A673 (cell line): ENCODE measurements at regions not wholly inside any gene's neighbourhood (a gene's known extent, or its start where the extent isn't known, plus 50 kb on each side); places are given as distances from the start of the nearest gene placed in this dataset.

Source experiments
- BruUV-seq: library from RNA; stranded (reverse); fragments of 400-500 nt; replicated peaks from 2 replicates; lab custom pipeline; 2021; lab: Mats Ljungman, UMichigan
- CTCF ChIA-PET: fragments of 300-600 bp; sonication (Branson Sonifier 250); formaldehyde crosslinking; loops from one replicate; lab custom pipeline; 2022; ENCODE audit warnings: antibody characterized with exemption; lab: Charles Lee
- POLR2A ChIA-PET: fragments of 300-600 bp; sonication (Branson Sonifier 250); formaldehyde crosslinking; loops from one replicate; lab custom pipeline; 2022; ENCODE audit warnings: antibody characterized with exemption; ENCODE audit not compliant: low non-redundant PET; lab: Charles Lee
- DNase-seq: peaks from one replicate; pipeline ENCODE4 v3.0.0-alpha.2; 2015; ENCODE audit warnings: low spot score
- H3K27ac ChIP-seq: fragments of 200-600 bp; sonication (generic); 2 replicates; pipeline ENCODE4 v1.5.1; 2016; ENCODE audit warnings: mixed run types, low read depth, mild to moderate bottlenecking, mixed read lengths, antibody characterized with exemption, low read length; ENCODE audit not compliant: poor library complexity, severe bottlenecking
- H3K27me3 ChIP-seq: fragments of 200-600 bp; sonication (generic); replicated peaks from 2 replicates; pipeline ENCODE4 v1.6.1; 2017; ENCODE audit warnings: mixed run types, low read depth, mild to moderate bottlenecking, mixed read lengths, antibody characterized with exemption, low read length; ENCODE audit not compliant: insufficient read depth, poor library complexity
- H3K36me3 ChIP-seq: fragments of 200-600 bp; sonication (generic); 2 replicates; pipeline ENCODE4 v1.6.1; 2016; ENCODE audit warnings: mixed run types, mild to moderate bottlenecking, mixed read lengths, antibody characterized with exemption, low read length; ENCODE audit not compliant: insufficient read depth, poor library complexity, severe bottlenecking
- H3K4me1 ChIP-seq: fragments of 200-600 bp; sonication (generic); 2 replicates; pipeline ENCODE4 v1.6.1; 2017; ENCODE audit warnings: mixed run types, mild to moderate bottlenecking, mixed read lengths, antibody characterized with exemption, low read length; ENCODE audit not compliant: insufficient read depth, poor library complexity, severe bottlenecking
- H3K4me3 ChIP-seq: fragments of 200-600 bp; sonication (generic); 2 replicates; pipeline ENCODE4 v1.5.1; 2016; ENCODE audit warnings: low read depth, mixed run types, mild to moderate bottlenecking, mixed read lengths, low read length; ENCODE audit not compliant: poor library complexity, severe bottlenecking
- H3K9me3 ChIP-seq: fragments of 200-600 bp; sonication (generic); 2 replicates; pipeline ENCODE4 v1.6.1; 2016; ENCODE audit warnings: mixed run types, low read depth, mild to moderate bottlenecking, mixed read lengths, antibody characterized with exemption, low read length; ENCODE audit not compliant: poor library complexity, severe bottlenecking
- EZH2 ChIP-seq: fragments of 200-600 bp; sonication (generic); IDR thresholded peaks from 2 replicates; pipeline ENCODE4 v1.6.1; 2017; ENCODE audit warnings: borderline replicate concordance, low read depth, mild to moderate bottlenecking, mixed read lengths, antibody characterized with exemption, low read length; ENCODE audit not compliant: poor library complexity, severe bottlenecking
- intact Hi-C: fragments of 100-400 bp; cut with micrococcal nuclease; formaldehyde crosslinking; loops from one replicate; pipeline ENCODE4 v1.10.0; 2022; ENCODE audit not compliant: unreplicated experiment
- TF ChIP-seq, protein P1 (sequence below): fragments of 300-800, 200-600 bp; sonication (generic); conservative IDR thresholded peaks from 2 replicates; pipeline ENCODE4 v1.5.1; 2017; ENCODE audit warnings: low read depth, mild to moderate bottlenecking, antibody characterized with exemption, low read length, moderate library complexity, mixed read lengths

DNA sequence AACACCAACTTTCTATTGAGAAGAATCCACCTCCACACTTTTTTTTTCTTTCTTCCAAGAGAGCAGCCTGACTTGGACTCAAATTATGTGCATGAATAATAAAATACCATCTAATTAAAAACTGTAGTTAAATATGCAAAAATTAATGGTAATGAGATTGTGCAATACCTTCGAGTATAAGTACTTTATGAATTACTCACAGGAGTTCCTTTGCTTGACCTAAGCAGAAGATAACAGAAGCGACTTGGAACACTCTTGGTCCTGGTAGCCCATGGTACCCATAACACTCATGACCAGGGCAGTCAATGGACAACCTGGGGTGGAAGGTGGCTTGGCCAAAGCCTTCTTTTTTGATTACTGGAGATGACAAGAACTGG, 203.5 kb upstream of the IRX3 start:
- CTCF ChIA-PET = no interaction called here

DNA sequence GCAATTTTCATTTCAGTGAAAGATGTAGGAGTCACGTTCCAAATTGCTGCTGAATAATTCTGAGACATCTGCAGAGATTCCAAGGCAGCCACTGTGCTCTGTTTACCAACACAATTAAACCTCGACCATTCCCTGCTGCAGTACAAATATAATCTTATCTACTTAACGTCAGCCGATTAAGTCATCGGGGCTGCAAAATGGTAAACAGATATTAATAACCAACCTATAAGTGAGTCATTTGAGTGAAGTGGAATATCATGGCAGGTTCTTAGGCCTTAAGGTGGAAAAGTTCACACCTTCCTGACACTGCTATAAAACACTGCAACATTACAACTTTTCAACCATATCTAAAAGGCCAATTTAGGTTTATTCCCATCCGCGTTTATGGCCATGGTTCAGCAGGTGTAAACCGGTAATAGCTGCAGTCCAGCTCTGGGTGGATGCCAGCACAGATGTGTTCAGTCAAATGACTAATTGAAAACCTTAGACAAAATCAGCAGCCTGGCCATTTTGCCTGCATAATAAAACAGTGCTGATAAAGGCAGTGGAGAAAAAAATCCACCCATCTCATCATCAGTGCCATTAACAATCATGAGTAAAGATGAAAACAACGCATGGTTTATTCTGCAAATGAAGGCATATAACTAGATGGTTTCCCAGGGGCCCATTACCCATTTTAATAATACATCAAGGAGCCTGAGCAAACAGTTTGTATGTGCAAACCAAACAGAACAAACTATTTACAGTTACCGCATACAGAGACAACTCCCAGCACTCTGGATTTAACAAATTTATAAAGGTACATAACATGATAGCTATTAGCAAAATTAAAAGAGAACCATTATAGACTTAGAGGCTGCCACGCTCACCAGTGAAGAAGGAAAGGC, 202.9 kb upstream of the IRX3 start:
- Histone ChIP-seq H3K27ac (no peak overlapping the region), H3K9me3 (no peaks in the 10 kb centered on the region), H3K4me3 (no peak overlapping the region), H3K36me3 (no peaks in the 10 kb centered on the region), H3K27me3 (no peaks in the 10 kb centered on the region), H3K4me1 (no peaks in the 10 kb centered on the region)
- CTCF ChIA-PET = no interaction called here
- BruUV-seq = no TSS peak
- TF ChIP-seq EZH2 = no peak
- TF ChIP-seq, protein P1, sequence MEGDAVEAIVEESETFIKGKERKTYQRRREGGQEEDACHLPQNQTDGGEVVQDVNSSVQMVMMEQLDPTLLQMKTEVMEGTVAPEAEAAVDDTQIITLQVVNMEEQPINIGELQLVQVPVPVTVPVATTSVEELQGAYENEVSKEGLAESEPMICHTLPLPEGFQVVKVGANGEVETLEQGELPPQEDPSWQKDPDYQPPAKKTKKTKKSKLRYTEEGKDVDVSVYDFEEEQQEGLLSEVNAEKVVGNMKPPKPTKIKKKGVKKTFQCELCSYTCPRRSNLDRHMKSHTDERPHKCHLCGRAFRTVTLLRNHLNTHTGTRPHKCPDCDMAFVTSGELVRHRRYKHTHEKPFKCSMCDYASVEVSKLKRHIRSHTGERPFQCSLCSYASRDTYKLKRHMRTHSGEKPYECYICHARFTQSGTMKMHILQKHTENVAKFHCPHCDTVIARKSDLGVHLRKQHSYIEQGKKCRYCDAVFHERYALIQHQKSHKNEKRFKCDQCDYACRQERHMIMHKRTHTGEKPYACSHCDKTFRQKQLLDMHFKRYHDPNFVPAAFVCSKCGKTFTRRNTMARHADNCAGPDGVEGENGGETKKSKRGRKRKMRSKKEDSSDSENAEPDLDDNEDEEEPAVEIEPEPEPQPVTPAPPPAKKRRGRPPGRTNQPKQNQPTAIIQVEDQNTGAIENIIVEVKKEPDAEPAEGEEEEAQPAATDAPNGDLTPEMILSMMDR = no peak
- intact Hi-C loops = no loop called here
- no peak for DNase-seq
- POLR2A ChIA-PET = no interaction called here

More for the DNA sequence above, 203.5 kb upstream of the IRX3 start:
- no peaks in the 10 kb centered on the region for H3K9me3 ChIP-seq
- H3K4me3 ChIP-seq = no peak overlapping the region
- intact Hi-C loops = no loop called here
- no TSS peak for BruUV-seq
- TF ChIP-seq, protein P1 = no peak
- TF ChIP-seq EZH2 = no peak
- no peaks in the 10 kb centered on the region for H3K27me3 ChIP-seq
- no peak for DNase-seq
- H3K4me1 ChIP-seq = no peaks in the 10 kb centered on the region
- POLR2A ChIA-PET = no interaction called here
- H3K36me3 ChIP-seq = no peaks in the 10 kb centered on the region
- no peak overlapping the region for H3K27ac ChIP-seq

- ChIA-PET CTCF (no interaction called here), POLR2A (no interaction called here)
- Histone ChIP-seq H3K36me3 (no peaks in the 10 kb centered on the region), H3K27ac (no peak overlapping the region), H3K4me1 (no peaks in the 10 kb centered on the region), H3K9me3 (no peaks in the 10 kb centered on the region), H3K4me3 (no peak overlapping the region), H3K27me3 (no peaks in the 10 kb centered on the region)
- no peak for DNase-seq
- intact Hi-C loops = no loop called here
- TF ChIP-seq, protein P1 = no peak
- no peak for TF ChIP-seq EZH2
- BruUV-seq = no TSS peak
These were observed 202.1 kb upstream of the IRX3 start for GRCh38 chr16:54488729-54489128.
